Rectal smooth muscle tissue (tissue), 1 donor: ENCODE measurements at regions not wholly inside any gene's neighbourhood (a gene's known extent, or its start where the extent isn't known, plus 50 kb on each side); places are given as distances from the start of the nearest gene placed in this dataset.

Source experiments
- H3K27ac ChIP-seq: one replicate; pipeline ENCODE4 v1.7.0; 2013; ENCODE audit warnings: low read depth, low read length, inconsistent platforms
- H3K27me3 ChIP-seq: one replicate; pipeline ENCODE4 v1.7.0; 2013; ENCODE audit warnings: low read length; ENCODE audit not compliant: control insufficient read depth, insufficient read depth
- H3K36me3 ChIP-seq: one replicate; pipeline ENCODE4 v1.7.0; 2013; ENCODE audit warnings: low read length; ENCODE audit not compliant: control insufficient read depth, insufficient read depth
- H3K4me1 ChIP-seq: one replicate; pipeline ENCODE4 v1.7.0; 2013; ENCODE audit warnings: low read length; ENCODE audit not compliant: control insufficient read depth, insufficient read depth
- H3K4me3 ChIP-seq: one replicate; pipeline ENCODE4 v1.7.0; 2013; ENCODE audit warnings: low read length
- H3K9ac ChIP-seq: one replicate; pipeline ENCODE4 v1.7.0; 2013; ENCODE audit warnings: low read length

DNA sequence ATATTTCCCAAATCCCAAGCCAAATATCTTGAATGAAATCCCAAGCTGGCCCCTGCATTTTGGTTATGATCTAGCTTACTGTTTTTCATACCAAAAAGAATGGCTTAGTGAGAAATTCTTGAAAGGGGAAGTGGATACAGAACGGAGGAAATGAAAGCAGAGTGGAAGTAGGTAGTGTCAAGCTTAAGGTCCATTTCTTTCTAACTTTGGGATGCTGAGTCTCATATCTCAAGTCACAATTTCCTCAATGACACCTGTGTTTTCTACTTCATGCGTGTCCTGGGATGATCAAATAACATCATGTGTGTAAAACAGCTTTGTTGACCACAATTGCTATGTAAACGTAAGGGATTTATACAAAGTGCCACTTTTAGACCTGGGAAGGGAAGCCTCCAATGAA is 238.8 kb upstream of the SLC35B3 start:
- H3K9ac ChIP-seq: no peak overlapping the region
- no peaks in the 10 kb centered on the region for H3K27me3 ChIP-seq
- H3K36me3 ChIP-seq: no peaks in the 10 kb centered on the region
- H3K27ac ChIP-seq: no peak overlapping the region
- H3K4me1 ChIP-seq: no peaks in the 10 kb centered on the region
- H3K4me3 ChIP-seq: no peak overlapping the region

DNA sequence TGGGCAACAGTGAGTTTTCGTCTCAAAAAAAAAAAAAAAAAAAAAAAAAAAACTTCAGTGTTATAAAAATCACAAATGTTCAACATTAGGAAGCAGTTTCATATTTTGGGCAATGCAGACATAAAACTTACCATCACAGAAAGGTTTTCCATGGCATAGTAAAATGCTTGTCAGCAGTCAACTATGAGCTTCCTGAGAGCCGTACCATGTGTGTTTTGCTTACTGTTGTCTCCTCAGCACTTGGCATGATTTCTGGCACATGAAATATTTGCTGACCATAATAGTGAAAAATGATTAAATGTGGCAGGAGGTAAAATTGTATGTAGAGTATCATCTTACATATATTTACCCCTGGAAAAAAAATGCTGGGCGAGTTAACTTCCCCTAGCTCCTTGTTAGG is 237.5 kb upstream of the SLC35B3 start:
- Histone ChIP-seq H3K9ac (no peak overlapping the region), H3K36me3 (no peaks in the 10 kb centered on the region), H3K4me1 (no peaks in the 10 kb centered on the region), H3K27ac (no peak overlapping the region), H3K4me3 (no peak overlapping the region), H3K27me3 (no peaks in the 10 kb centered on the region)

DNA sequence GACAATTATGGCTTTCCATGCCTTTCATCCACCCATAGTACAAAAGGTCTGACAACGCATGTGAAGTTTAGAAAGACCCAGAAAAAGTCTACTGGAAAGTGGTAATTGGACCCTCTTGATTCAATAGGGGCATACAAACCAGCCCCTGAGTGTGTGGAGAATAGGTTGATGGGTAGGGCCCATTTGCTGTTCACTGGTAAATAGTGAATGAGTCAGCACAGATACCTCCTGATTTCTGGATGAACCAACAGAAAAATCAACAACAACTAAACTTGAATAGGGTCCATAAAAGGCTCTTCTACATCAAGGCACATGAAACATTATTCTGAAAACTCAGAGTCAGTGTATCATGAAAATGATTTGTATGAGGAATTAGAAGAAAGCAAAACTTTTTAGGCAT is 235.4 kb upstream of the SLC35B3 start:
- no peaks in the 10 kb centered on the region for H3K36me3 ChIP-seq
- no peak overlapping the region for H3K4me3 ChIP-seq

DNA sequence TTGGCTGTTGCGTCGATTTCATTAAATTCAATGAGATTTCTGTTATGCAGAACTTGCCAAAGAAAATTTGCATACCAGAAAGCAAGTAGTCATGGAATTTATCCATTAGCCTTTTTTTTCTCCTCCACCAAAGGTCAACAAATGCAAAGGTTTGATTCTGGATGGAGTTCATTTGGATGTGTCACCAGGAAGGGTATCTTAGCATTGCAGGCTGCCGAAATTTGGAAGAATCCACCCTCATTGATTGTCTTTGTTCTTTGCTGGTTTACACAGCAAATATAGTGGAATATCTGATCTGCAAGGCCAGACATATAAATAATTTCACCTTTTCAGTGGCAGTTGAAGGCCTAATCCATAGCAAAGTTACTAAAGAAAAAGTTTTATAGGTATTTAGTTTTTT is 229.4 kb upstream of the SLC35B3 start:
- Histone ChIP-seq H3K36me3 (no peaks in the 10 kb centered on the region), H3K27me3 (no peaks in the 10 kb centered on the region), H3K4me1 (no peaks in the 10 kb centered on the region), H3K27ac (no peak overlapping the region), H3K9ac (no peak overlapping the region), H3K4me3 (no peak overlapping the region)

More for the DNA sequence above, 235.4 kb upstream of the SLC35B3 start:
- no peak overlapping the region for H3K27ac ChIP-seq
- H3K27me3 ChIP-seq: no peaks in the 10 kb centered on the region
- no peaks in the 10 kb centered on the region for H3K4me1 ChIP-seq
- no peak overlapping the region for H3K9ac ChIP-seq

DNA sequence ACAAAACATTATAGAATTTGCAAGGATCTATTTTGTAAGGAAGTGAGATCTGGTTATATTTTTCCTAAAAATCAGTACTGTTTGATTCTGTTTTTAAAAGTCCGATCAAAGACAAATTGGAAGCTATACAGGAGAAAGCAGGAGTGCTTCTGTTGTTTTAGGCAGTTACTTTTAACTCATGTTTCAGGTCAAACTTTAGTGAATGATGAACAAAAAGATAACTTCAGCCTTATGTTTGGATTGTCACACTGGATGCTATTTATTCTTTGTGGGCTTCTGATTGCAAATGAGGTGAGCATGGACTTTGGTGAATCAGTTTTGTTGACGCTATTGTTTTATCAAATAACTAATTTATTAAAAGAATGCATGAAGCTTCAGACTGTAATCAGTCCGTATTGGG is 228.7 kb upstream of the SLC35B3 start:
- Histone ChIP-seq H3K36me3 (no peaks in the 10 kb centered on the region), H3K4me3 (no peak overlapping the region), H3K4me1 (no peaks in the 10 kb centered on the region), H3K9ac (no peak overlapping the region), H3K27me3 (no peaks in the 10 kb centered on the region), H3K27ac (no peak overlapping the region)

DNA sequence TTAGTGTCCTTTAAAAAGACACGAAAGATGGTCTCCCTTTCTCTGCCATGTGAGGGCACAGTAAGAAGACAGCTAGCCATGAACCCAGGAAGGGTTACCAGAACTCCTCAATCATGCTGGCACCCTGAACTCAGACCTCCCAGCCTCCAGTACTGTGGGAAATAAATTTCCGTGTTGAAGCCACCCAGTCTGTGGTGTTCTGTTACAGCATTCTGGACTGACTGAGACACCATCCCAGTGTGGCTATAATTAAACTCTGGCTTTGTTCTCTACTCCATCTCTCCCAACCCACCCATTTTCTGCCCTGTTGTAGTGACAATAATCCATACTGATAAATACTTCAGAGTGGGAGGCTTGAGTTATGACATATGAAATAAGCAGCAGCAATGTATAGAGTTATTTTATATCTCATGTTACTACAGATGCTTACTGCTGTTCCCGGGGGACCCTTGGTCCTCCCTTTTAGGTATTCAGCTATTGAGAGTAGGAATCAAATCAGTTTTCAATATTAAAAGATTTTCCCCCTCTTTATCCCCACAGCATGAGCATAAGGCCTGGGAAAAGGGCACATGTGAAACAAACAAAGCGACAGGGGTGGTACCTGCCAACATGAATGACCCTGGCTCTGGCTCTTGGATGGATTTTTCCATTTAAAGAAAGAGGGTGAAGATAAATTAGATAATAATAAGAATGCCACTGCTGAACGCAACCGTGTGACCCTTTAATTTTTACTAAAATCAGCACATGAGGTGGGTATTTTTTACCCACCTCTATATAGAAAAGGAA is 224.3 kb upstream of the SLC35B3 start:
- Histone ChIP-seq H3K27ac (no peak overlapping the region), H3K9ac (no peak overlapping the region), H3K36me3 (no peaks in the 10 kb centered on the region), H3K4me1 (peaks cover 4% of the 10 kb centered on the region), H3K27me3 (no peaks in the 10 kb centered on the region), H3K4me3 (no peak overlapping the region)

DNA sequence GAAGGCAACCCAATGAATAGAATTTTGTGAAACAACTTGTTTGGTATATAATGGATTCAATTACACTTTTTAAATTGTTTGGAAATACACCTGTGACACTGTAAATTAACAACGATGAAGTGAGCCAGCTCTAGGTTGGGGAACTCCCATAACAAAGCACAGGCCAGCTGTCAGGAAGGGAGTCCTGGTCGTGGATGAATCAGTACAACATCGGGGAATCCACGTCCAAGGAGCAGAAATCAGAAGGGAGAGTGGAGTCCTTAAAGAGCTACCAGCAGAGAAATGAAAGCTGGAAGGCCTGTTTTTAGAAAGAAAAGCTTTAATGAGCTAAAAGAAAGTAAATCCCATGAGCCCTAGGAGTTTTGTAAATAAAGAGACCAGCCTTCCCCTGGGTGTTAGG is 223.1 kb upstream of the SLC35B3 start:
- Histone ChIP-seq H3K4me3 (no peak overlapping the region), H3K9ac (no peak overlapping the region), H3K36me3 (no peaks in the 10 kb centered on the region), H3K4me1 (peaks cover 4% of the 10 kb centered on the region), H3K27ac (no peak overlapping the region), H3K27me3 (no peaks in the 10 kb centered on the region)

DNA sequence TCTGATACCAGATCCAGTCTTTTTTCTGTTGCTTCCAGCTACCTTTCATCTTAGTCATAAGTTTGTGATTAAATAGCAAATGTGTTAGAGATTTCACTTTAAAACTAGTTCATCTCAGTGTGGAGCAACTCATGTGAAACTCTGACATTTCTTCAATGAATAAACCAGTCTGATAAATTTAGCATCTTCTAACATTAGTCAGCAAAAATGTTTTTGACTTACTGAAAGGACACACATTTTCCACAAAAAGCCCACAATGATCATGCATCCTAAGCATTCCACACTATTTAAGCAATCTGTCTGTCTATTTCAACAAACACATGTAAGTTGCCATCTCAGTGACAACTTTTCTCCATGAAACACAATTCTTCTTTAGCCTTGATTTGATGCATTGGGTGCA is 222.2 kb upstream of the SLC35B3 start:
- H3K9ac ChIP-seq: no peak overlapping the region
- no peaks in the 10 kb centered on the region for H3K27me3 ChIP-seq
- no peak overlapping the region for H3K4me3 ChIP-seq
- no peak overlapping the region for H3K27ac ChIP-seq
- H3K4me1 ChIP-seq: peaks cover 4% of the 10 kb centered on the region
- H3K36me3 ChIP-seq: no peaks in the 10 kb centered on the region

DNA sequence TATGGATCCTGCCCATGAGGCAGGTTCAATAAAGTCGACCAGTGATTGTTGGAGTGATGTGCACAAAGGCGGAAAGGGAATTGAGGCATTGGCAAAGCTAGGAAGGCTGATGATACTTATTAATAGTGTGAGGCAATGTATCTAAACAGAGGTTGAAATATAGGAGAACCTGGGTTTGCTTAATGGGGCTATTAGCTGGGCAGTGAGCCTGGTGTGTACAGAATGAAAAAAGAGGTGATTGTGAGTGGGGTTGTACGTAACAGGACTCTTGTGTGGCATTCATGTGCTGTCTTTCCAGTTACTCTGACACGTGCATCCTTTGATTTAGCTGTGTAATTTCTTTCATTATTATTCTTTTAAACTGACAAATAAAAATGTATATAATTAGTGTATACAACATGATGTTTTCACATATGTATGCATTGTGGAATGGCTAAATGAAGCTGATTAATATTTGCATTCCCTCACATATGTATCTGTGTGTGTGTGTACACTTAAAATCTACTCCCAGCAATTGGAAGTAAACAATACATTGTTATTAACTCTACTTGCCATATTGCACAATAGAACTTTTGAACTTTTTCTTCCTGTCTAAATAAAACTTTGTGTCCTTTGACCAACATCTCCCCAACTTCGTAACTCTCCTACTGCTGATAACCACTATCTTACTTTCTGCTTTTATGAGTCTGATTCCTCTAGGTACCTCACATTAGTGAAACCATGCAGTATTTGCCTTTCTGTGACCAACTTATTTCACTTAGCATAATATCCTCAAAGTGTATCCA is 220.5 kb upstream of the SLC35B3 start:
- Histone ChIP-seq H3K4me1 (peaks cover 4% of the 10 kb centered on the region), H3K27me3 (no peaks in the 10 kb centered on the region), H3K4me3 (no peak overlapping the region), H3K27ac (no peak overlapping the region), H3K9ac (no peak overlapping the region), H3K36me3 (no peaks in the 10 kb centered on the region)

DNA sequence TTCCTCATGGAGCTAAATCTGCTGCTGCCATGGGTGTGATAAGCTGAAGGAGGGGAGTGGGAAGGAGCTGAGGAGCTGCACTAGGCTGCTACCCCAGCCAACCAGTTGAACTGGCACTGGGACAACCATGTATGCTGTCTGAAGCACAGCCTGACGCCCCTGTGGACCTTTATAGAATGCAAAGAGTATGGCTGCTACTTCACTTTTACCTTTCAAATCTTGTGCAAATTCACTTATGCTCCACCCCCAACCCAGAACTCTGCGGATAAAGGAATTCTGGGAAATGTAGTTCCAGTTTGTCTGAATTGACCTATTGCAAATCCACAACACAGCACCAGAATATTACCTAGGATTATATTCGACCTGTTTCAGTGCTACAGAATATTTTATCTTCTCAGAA is 217.4 kb upstream of the SLC35B3 start:
- Histone ChIP-seq H3K27me3 (no peaks in the 10 kb centered on the region), H3K27ac (no peak overlapping the region), H3K36me3 (no peaks in the 10 kb centered on the region), H3K4me1 (peaks cover 1% of the 10 kb centered on the region), H3K4me3 (no peak overlapping the region), H3K9ac (no peak overlapping the region)

DNA sequence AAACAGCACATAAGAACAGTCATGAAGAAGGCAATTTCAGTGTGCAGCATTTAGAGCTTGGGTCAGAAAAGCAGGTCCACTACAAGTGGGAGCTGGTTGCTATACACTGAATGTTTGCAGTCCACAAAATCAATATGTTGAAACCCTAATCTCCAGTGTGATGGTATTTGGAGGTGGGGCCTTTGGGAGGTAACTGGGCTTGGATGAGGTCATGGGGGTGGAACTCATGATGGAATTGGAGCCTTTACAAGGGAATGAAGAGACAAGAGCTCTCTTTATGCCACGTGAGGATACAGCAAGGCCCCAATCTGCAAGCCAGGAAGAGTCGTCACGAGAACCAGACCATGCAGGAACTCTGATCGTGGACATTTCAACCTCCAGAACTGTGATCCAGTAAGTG is 216.7 kb upstream of the SLC35B3 start:
- H3K27ac ChIP-seq: no peak overlapping the region

DNA sequence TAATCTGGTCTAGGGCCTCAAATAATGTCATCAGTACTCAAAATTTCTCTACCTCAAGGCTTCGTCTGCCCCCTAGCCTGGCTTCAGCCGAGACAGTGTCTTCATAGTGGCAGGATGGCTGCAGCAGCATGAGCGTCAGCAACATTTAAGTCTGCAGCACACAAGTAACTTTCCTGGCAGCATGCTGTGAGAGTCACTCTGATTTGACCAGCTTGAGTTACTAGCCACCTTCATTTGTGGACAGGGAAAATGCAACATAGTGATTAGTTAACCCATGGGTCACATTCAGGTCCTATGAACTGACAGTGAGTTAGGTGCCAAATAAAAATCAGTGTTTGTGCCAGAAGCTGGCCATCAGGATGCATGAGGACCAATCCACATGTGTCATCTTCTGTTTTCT is 209.9 kb upstream of the SLC35B3 start:
- no peaks in the 10 kb centered on the region for H3K4me1 ChIP-seq
- no peak overlapping the region for H3K9ac ChIP-seq
- no peaks in the 10 kb centered on the region for H3K27me3 ChIP-seq
- no peak overlapping the region for H3K27ac ChIP-seq
- no peaks in the 10 kb centered on the region for H3K36me3 ChIP-seq
- H3K4me3 ChIP-seq: no peak overlapping the region

More for the DNA sequence above, 216.7 kb upstream of the SLC35B3 start:
- no peaks in the 10 kb centered on the region for H3K4me1 ChIP-seq
- H3K4me3 ChIP-seq: no peak overlapping the region
- H3K36me3 ChIP-seq: no peaks in the 10 kb centered on the region
- H3K27me3 ChIP-seq: no peaks in the 10 kb centered on the region
- no peak overlapping the region for H3K9ac ChIP-seq

DNA sequence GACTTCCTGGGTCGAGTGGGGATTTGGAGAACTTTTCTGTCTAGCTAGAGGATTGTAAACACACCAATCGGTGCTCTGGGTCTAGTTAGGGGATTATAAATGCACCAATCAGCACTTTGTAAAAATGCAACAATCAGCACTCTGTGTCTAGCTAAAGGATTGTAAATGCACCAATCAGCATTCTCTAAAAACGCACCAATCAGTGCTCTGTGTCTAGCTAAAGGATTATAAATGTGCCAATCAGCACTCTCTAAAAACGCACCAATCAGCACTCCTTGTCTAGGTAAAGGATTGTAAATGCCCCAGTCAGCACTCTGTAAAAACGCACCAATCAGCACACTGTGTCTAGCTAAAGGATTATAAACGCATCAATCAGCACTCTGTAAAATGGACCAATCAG is 209.0 kb upstream of the SLC35B3 start:
- Histone ChIP-seq H3K9ac (no peak overlapping the region), H3K36me3 (no peaks in the 10 kb centered on the region), H3K27ac (no peak overlapping the region), H3K4me1 (no peaks in the 10 kb centered on the region), H3K4me3 (no peak overlapping the region), H3K27me3 (no peaks in the 10 kb centered on the region)
